ENCODE measurements at regions not wholly inside any gene's neighbourhood (a gene's known extent, or its start where the extent isn't known, plus 50 kb on each side); places are given as distances from the start of the nearest gene placed in this dataset.

- H3K27me3 ChIP-seq (ENCODE audit: insufficient read depth): no peaks in the 10 kb centered on the region
- no peak for TF ChIP-seq ETS1 (IDR thresholded peaks at IDR 0.05)
- TF ChIP-seq CREB1 (CRISPR knock-in tag; IDR thresholded peaks at IDR 0.05; ENCODE audit: low read depth): no peak
- TF ChIP-seq ZNF331 (CRISPR knock-in tag; IDR thresholded peaks at IDR 0.05; ENCODE audit: low read depth): no peak
- TF ChIP-seq POLR2AphosphoS5 (IDR thresholded peaks at IDR 0.05; ENCODE audit: low read depth): no peak
- no peaks in the 10 kb centered on the region for H3F3A ChIP-seq (replicated peaks; ENCODE audit: low read depth)
- H3K27ac ChIP-seq (ENCODE audit: low read depth): no peak overlapping the region
- DNase-seq (ENCODE audit: low spot score) (no peak), ATAC-seq (no peak)
- Mint-ChIP-seq H3K4me3 (no peak overlapping the region), H3K27ac (no peak overlapping the region), H3K4me1 (peaks cover 14% of the 10 kb centered on the region; the same call in 2 of the 3 replicates), H3K27me3 (ENCODE audit: insufficient read depth, low read depth, poor library complexity) (no peaks in the 10 kb centered on the region), H3K36me3 (ENCODE audit: low read depth) (no peaks in the 10 kb centered on the region), H3K9me3 (no peaks in the 10 kb centered on the region; the same call in 1 of the 3 replicates)
- no peak overlapping the region for H3K4me2 ChIP-seq
- no peak overlapping the region for H3K4me3 ChIP-seq
- H3K9me2 ChIP-seq (ENCODE audit: insufficient read depth): no peaks in the 10 kb centered on the region
- H4K20me1 ChIP-seq (replicated peaks; ENCODE audit: insufficient read depth): no peaks in the 10 kb centered on the region
- no peaks in the 10 kb centered on the region for H3K79me2 ChIP-seq (replicated peaks; ENCODE audit: insufficient read depth)
- no peak overlapping the region for H2AFZ ChIP-seq
- 0 out of 2 replicates have a peak, but pooled peaks cover 10% of the 10 kb centered on the region for H3K4me1 ChIP-seq (ENCODE audit: insufficient read depth)
- no peaks in the 10 kb centered on the region for H3K36me3 ChIP-seq (ENCODE audit: insufficient read depth)
These were observed 180.7 kb downstream of the GUCY2F start for GRCh38 chrX:109301177-109301576.

- H3K9me3 Mint-ChIP-seq: no peaks in the 10 kb centered on the region; the same call in 2 of the 3 replicates
- H3K27ac ChIP-seq (ENCODE audit: low read depth): no peak overlapping the region
- H3K4me1 Mint-ChIP-seq: peaks cover 14% of the 10 kb centered on the region; the same call in 2 of the 3 replicates
- H3K36me3 Mint-ChIP-seq (ENCODE audit: low read depth): no peaks in the 10 kb centered on the region
- H3K4me2 ChIP-seq: no peak overlapping the region
- H3K27me3 Mint-ChIP-seq (ENCODE audit: insufficient read depth, low read depth, poor library complexity): no peaks in the 10 kb centered on the region
- no peaks in the 10 kb centered on the region for H3K9me2 ChIP-seq (ENCODE audit: insufficient read depth)
- no peak overlapping the region for H3K4me3 Mint-ChIP-seq
- H2AFZ ChIP-seq: no peak overlapping the region
- 0 out of 2 replicates have a peak, but pooled peaks cover 10% of the 10 kb centered on the region for H3K4me1 ChIP-seq (ENCODE audit: insufficient read depth)
- no peak overlapping the region for H3K27ac Mint-ChIP-seq
- no peaks in the 10 kb centered on the region for H3K27me3 ChIP-seq (ENCODE audit: insufficient read depth)
- no peak for ATAC-seq
- no peaks in the 10 kb centered on the region for H3K79me2 ChIP-seq (replicated peaks; ENCODE audit: insufficient read depth)
- no peak overlapping the region for H3K4me3 ChIP-seq
- no peaks in the 10 kb centered on the region for H3K36me3 ChIP-seq (ENCODE audit: insufficient read depth)
- no peaks in the 10 kb centered on the region for H4K20me1 ChIP-seq (replicated peaks; ENCODE audit: insufficient read depth)
- no peak for DNase-seq (ENCODE audit: low spot score)
- no peaks in the 10 kb centered on the region for H3F3A ChIP-seq (replicated peaks; ENCODE audit: low read depth)
- TF ChIP-seq STAT1 (IDR thresholded peaks at IDR 0.05; ENCODE audit: unreplicated experiment): no peak
- TF ChIP-seq CTCF (conservative IDR thresholded peaks at IDR 0.05; ENCODE audit: low read depth in 2 of 2): no peak
- no peak for TF ChIP-seq EZH2 (IDR thresholded peaks at IDR 0.05; ENCODE audit: low read depth, unreplicated experiment)
- TF ChIP-seq POLR2AphosphoS5 (IDR thresholded peaks at IDR 0.05; ENCODE audit: low read depth): no peak
- no peak for TF ChIP-seq CREB1 (CRISPR knock-in tag; IDR thresholded peaks at IDR 0.05; ENCODE audit: low read depth)
- TF ChIP-seq ETS1 (IDR thresholded peaks at IDR 0.05): no peak
- no peak for TF ChIP-seq NANOG (IDR thresholded peaks at IDR 0.05; ENCODE audit: borderline replicate concordance)
- TF ChIP-seq JUNB (IDR thresholded peaks at IDR 0.05; ENCODE audit: unreplicated experiment): no peak
- no peak for TF ChIP-seq ZNF462 (CRISPR knock-in tag; IDR thresholded peaks at IDR 0.05)
- no peak for TF ChIP-seq EZH2phosphoT487 (IDR thresholded peaks at IDR 0.05; ENCODE audit: unreplicated experiment)
- TF ChIP-seq ZNF331 (CRISPR knock-in tag; IDR thresholded peaks at IDR 0.05; ENCODE audit: low read depth): no peak
- no peak for TF ChIP-seq ZNF114 (CRISPR knock-in tag; IDR thresholded peaks at IDR 0.05)
These were observed 181.5 kb downstream of the GUCY2F start for GRCh38 chrX:109300415-109300814.
